HEK293 (cell line): ENCODE measurements at regions not wholly inside any gene's neighbourhood (a gene's known extent, or its start where the extent isn't known, plus 50 kb on each side); places are given as distances from the start of the nearest gene placed in this dataset.
"Not testable (repeated sequence)": the region's sequence is repeated elsewhere in the genome, so short reads cannot be mapped to it uniquely, and the experiment has no call there.

Experiments
- CTCF ChIP-seq: fragments of 450-650 bp; formaldehyde crosslinking; IDR thresholded peaks from 2 replicates; pipeline ENCODE4 v1.5.1; 2016; ENCODE audit warnings: missing biosample characterization, missing genetic modification characterization
- PBX3 ChIP-seq: sonication (generic); formaldehyde crosslinking; IDR thresholded peaks from 2 replicates; pipeline ENCODE4 v1.8.1; 2022; ENCODE audit warnings: mild to moderate bottlenecking, moderate library complexity, missing genetic modification reagents
- REST ChIP-seq: fragments of 450-650 bp; formaldehyde crosslinking; IDR thresholded peaks from 2 replicates; pipeline ENCODE4 v1.5.1; 2016; ENCODE audit warnings: missing biosample characterization, missing genetic modification characterization
- ZNF214 ChIP-seq: fragments of 450-650 bp; formaldehyde crosslinking; IDR thresholded peaks from 2 replicates; pipeline ENCODE4 v1.5.1; 2017; ENCODE audit warnings: missing biosample characterization, mild to moderate bottlenecking, missing genetic modification characterization, borderline replicate concordance
- ZNF23 ChIP-seq: fragments of 450-650 bp; formaldehyde crosslinking; IDR thresholded peaks from 2 replicates; pipeline ENCODE4 v1.5.1; 2016; ENCODE audit warnings: missing biosample characterization, missing genetic modification characterization, borderline replicate concordance
- ZNF449 ChIP-seq: fragments of 450-650 bp; formaldehyde crosslinking; IDR thresholded peaks from 2 replicates; pipeline ENCODE4 v1.5.1; 2017; ENCODE audit warnings: missing biosample characterization, mild to moderate bottlenecking, missing genetic modification characterization, moderate library complexity
- ZNF514 ChIP-seq: fragments of 450-650 bp; formaldehyde crosslinking; IDR thresholded peaks from 2 replicates; pipeline ENCODE4 v1.5.1; 2016; ENCODE audit warnings: missing biosample characterization, missing genetic modification characterization
- ZNF521 ChIP-seq: fragments of 450-650 bp; formaldehyde crosslinking; IDR thresholded peaks from 2 replicates; pipeline ENCODE4 v1.5.1; 2017; ENCODE audit warnings: missing biosample characterization, mild to moderate bottlenecking, missing genetic modification characterization
- ZNF704 ChIP-seq: fragments of 450-650 bp; formaldehyde crosslinking; IDR thresholded peaks from 2 replicates; pipeline ENCODE4 v1.5.1; 2016; ENCODE audit warnings: missing biosample characterization, missing genetic modification characterization
- ZNF837 ChIP-seq: fragments of 450-650 bp; formaldehyde crosslinking; IDR thresholded peaks from 2 replicates; pipeline ENCODE4 v1.5.1; 2016; ENCODE audit warnings: missing biosample characterization, missing genetic modification characterization
- ZNF843 ChIP-seq: fragments of 450-650 bp; formaldehyde crosslinking; IDR thresholded peaks from 2 replicates; pipeline ENCODE4 v1.5.1; 2016; ENCODE audit warnings: missing biosample characterization, missing genetic modification characterization
- ZSCAN18 ChIP-seq: fragments of 450-650 bp; formaldehyde crosslinking; IDR thresholded peaks from 2 replicates; pipeline ENCODE4 v1.5.1; 2016; ENCODE audit warnings: missing biosample characterization, missing genetic modification characterization

GRCh38 chr20:48505066-48505465 lies 322.7 kb downstream of the PREX1 start:
- TF ChIP-seq CTCF (tag by site-specific recombination); ZNF704; ZNF843; PBX3 (CRISPR knock-in tag); ZNF837; ZNF521 (tag by site-specific recombination); ZNF514 (tag by site-specific recombination); REST (tag by site-specific recombination); ZSCAN18 (tag by site-specific recombination); ZNF23 (tag by site-specific recombination); ZNF214 (tag by site-specific recombination); ZNF449 (tag by site-specific recombination): not testable (repeated sequence)
